ENCODE measurements at regions not wholly inside any gene's neighbourhood (a gene's known extent, or its start where the extent isn't known, plus 50 kb on each side); places are given as distances from the start of the nearest gene placed in this dataset.

- TF ChIP-seq ZNF274 (IDR thresholded peaks at IDR 0.05; ENCODE audit: low read depth, low read length) (no peak), YY1 (IDR thresholded peaks at IDR 0.05; ENCODE audit: insufficient read depth, insufficient read length) (no peak), SUZ12 (IDR thresholded peaks at IDR 0.05; ENCODE audit: extremely low read depth, insufficient read depth, insufficient read length) (no peak)
Observed at GRCh38 chr16:35131429-35131828, 1672.0 kb downstream of the TP53TG3F start.

Data from NT2/D1 (cell line).